ENCODE measurements at regions not wholly inside any gene's neighbourhood (a gene's known extent, or its start where the extent isn't known, plus 50 kb on each side); places are given as distances from the start of the nearest gene placed in this dataset.

GRCh38 chr12:34188974-34189373 is 166.7 kb downstream of the ALG10 start:
- no peak overlapping the region for H3K4me3 ChIP-seq
- no peaks in the 10 kb centered on the region for H3K9me3 ChIP-seq
- H3K27me3 ChIP-seq = no peaks in the 10 kb centered on the region
- H3K27ac ChIP-seq = no peak overlapping the region
- no peaks in the 10 kb centered on the region for H3K36me3 ChIP-seq
- 67% methylated on average over 1 of the region's 1 CpG for WGBS, 2 donors
- TF ChIP-seq EP300 (IDR thresholded peaks at IDR 0.05) (no peak), CTCF (IDR thresholded peaks at IDR 0.05) (no peak), POLR2A (IDR thresholded peaks at IDR 0.05) (no peak)
- H3K4me1 ChIP-seq = no peaks in the 10 kb centered on the region
- DNase-seq (ENCODE audit: low spot score in 2 of 2) = no peak

DNA sequence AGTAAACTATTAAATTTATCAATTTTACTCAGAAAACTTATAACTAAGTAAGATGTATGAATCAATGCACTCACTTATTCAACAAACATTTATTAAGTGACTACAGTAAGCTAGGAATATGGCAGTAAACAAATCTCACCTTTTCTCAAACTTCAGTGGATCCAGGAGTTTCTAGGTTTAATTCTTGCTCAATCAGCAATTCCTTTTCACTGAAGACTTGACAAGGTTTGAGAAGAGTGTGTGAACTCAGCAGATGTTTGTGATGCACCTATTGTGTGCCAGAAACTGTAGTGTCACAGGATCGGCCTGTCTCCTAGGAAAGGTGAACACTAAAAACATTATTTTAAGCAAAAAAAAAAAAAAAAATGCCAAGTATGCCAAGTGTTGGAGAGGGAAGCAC is 167.8 kb downstream of the ALG10 start:
- no peak for DNase-seq (ENCODE audit: low spot score in 2 of 2)
- H3K36me3 ChIP-seq = no peaks in the 10 kb centered on the region
- H3K27ac ChIP-seq = no peak overlapping the region
- WGBS, 2 donors = 69 to 87% methylated on average over 1 of the region's 1 CpG
- H3K9me3 ChIP-seq = no peaks in the 10 kb centered on the region
- TF ChIP-seq POLR2A (IDR thresholded peaks at IDR 0.05) (no peak), EP300 (IDR thresholded peaks at IDR 0.05) (no peak), CTCF (IDR thresholded peaks at IDR 0.05) (no peak)
- no peak overlapping the region for H3K4me3 ChIP-seq
- no peaks in the 10 kb centered on the region for H3K27me3 ChIP-seq
- no peaks in the 10 kb centered on the region for H3K4me1 ChIP-seq

- DNase-seq (ENCODE audit: low spot score in 2 of 2) = no peak
- Histone ChIP-seq H3K27me3 (no peaks in the 10 kb centered on the region), H3K4me3 (no peak overlapping the region), H3K4me1 (no peaks in the 10 kb centered on the region), H3K27ac (no peak overlapping the region), H3K36me3 (no peaks in the 10 kb centered on the region), H3K9me3 (peaks cover 0 to 2% (median 0%) of the 10 kb centered on the region in 4 donors)
- 64 to 70% methylated on average over 7 of the region's 7 CpGs for WGBS, 2 donors
- TF ChIP-seq EP300 (IDR thresholded peaks at IDR 0.05) (no peak), CTCF (IDR thresholded peaks at IDR 0.05) (no peak), POLR2A (IDR thresholded peaks at IDR 0.05) (no peak)
These were observed 176.6 kb downstream of the ALG10 start for GRCh38 chr12:34198924-34199323.

- WGBS, 2 donors = 81% methylated on average over 27 of the region's 27 CpGs
- TF ChIP-seq CTCF (IDR thresholded peaks at IDR 0.05) (no peak), EP300 (IDR thresholded peaks at IDR 0.05) (no peak), POLR2A (IDR thresholded peaks at IDR 0.05) (no peak)
These were observed 181.7 kb downstream of the ALG10 start for GRCh38 chr12:34203866-34204620.

DNA sequence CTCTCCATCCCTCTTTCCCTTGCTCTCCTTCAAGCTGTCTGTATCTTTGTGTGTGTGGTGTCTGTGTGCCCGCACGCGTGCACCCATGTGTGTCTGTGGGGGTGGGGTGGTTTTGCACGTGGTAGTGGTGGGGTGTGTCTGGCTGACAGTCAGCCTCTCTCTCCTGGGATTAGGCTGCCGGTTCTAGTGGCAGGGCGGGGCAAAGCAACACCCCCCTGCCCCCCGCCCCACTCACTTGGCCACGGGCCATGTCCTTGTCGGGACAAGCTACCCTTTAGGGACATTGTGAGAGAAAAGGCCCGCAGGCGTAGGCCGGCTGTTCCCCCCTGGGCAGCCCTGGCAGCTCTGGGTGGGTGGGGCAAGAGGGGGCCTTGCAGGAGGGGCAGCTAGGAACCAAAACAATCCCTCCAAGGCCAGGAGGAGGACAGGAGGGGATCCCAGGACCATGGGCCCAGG is 182.6 kb downstream of the ALG10 start:
- H3K27me3 ChIP-seq = no peaks in the 10 kb centered on the region
- H3K36me3 ChIP-seq = no peaks in the 10 kb centered on the region
- DNase-seq (ENCODE audit: low spot score in 2 of 2) = no peak
- no peak for TF ChIP-seq POLR2A (IDR thresholded peaks at IDR 0.05)
- TF ChIP-seq EP300 (IDR thresholded peaks at IDR 0.05) = no peak
- TF ChIP-seq CTCF (IDR thresholded peaks at IDR 0.05) = no peak
- H3K9me3 ChIP-seq = peaks cover 0 to 4% (median 0%) of the 10 kb centered on the region in 4 donors
- 87 to 88% methylated on average over 10 to 12 of the region's 12 CpGs for WGBS, 2 donors
- no peaks in the 10 kb centered on the region for H3K4me1 ChIP-seq
- H3K27ac ChIP-seq = no peak overlapping the region
- no peak overlapping the region for H3K4me3 ChIP-seq

More at GRCh38 chr12:34203866-34204620, 181.7 kb downstream of the ALG10 start:
- Histone ChIP-seq H3K9me3 (no peaks in the 10 kb centered on the region), H3K36me3 (no peaks in the 10 kb centered on the region), H3K27me3 (no peaks in the 10 kb centered on the region), H3K4me3 (no peak overlapping the region), H3K27ac (no peak overlapping the region), H3K4me1 (no peaks in the 10 kb centered on the region)
- DNase-seq (ENCODE audit: low spot score in 2 of 2) = no peak
